CD4-positive, alpha-beta T cell treated with Interleukin-4 for 4 hours (primary cell): ENCODE measurements at regions not wholly inside any gene's neighbourhood (a gene's known extent, or its start where the extent isn't known, plus 50 kb on each side); places are given as distances from the start of the nearest gene placed in this dataset.
"Not testable (repeated sequence)": the region's sequence is repeated elsewhere in the genome, so short reads cannot be mapped to it uniquely, and the experiment has no call there.

Experiments used
- DNase-seq: peaks from one replicate; pipeline ENCODE4 v3.0.0-alpha.2; 2020

DNA sequence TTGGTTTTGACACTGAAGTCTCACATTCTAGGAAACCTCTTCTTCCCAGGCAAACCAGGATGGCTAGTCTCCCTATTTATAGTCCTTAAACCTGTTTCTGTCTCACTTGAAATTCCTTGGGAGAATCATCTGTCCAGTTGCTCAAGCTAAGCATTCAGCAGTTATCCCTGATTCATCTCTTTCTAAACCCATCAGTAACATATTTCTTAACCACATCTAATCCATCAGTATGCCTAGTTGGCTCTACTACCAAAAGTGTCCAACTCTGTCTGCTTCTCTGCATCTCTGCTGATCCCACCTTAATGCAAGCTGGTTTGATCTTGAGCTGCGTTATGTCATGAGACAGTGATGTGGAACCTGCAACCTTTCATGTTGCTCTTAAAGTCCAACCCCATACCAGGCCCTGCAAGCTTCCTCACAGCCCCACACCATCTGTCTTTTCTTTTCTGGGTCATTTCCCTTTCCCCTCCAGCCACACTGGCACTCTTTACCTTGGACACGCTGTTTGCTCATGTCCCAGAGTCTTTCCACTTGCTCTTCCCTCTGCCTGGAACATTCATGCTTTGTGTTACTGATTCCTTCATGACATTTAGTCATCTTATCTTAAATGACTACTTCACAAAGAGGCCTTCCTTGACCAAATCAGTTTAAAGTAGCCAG lies 380.8 kb upstream of the RGS6 start:
- no peak for DNase-seq

DNA sequence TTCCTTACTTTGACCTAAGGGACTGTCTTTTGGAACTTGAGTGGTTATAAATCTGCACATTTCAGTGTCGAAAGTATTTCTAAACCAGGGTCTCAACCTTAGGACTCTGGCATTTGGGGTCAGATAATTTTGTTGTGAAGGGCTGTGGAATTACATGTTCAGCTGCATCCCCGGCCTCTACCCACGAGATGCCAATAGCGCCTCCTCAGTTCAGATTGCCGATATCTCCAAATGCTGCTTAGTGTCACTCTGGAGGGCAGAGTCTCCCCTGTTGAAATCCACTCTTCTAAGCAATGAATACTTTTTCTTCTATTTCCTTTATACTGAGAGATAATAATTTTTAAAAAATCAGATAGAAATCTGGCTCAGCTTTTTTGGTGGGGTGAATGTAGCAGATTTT lies 379.4 kb upstream of the RGS6 start:
- DNase-seq: no peak

DNA sequence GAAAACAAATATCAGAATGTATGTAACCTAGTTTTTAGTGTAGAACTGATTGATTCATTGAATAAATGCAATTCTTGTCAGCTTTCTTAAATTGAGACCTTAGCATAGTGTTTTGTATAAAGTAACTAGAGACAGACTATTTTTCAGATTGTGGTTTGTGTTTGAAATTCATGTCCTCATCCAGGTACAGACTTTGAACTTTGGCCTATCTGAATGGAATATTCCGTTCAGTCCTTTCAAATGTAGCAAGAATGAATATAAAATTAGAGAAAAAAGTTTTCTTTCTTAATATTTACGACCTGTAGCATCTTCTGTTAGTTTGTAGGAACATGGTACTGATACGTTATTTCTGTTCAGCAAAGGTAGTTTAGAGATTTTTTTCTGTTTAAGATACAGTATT lies 378.4 kb upstream of the RGS6 start:
- DNase-seq: no peak

DNA sequence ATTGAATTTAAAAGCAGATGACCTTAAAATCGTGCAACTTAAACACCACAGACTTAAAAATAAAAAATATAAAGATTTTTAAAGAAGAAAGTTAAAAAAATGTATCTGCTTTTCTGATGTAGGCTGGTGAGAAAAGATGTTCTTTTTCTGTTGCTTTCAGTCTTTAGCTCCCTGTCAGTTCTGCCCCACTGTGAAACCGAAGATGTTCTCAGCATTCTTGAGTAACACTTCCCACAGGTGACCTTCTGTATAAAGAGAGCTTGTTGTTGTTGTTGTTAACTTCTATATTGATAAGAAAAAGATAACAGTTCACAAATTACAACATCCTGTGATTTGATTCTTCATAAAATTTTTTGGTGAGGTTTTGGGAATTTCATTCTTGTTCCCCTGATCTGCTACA lies 377.9 kb upstream of the RGS6 start:
- peak; percentile 49 for DNase-seq

DNA sequence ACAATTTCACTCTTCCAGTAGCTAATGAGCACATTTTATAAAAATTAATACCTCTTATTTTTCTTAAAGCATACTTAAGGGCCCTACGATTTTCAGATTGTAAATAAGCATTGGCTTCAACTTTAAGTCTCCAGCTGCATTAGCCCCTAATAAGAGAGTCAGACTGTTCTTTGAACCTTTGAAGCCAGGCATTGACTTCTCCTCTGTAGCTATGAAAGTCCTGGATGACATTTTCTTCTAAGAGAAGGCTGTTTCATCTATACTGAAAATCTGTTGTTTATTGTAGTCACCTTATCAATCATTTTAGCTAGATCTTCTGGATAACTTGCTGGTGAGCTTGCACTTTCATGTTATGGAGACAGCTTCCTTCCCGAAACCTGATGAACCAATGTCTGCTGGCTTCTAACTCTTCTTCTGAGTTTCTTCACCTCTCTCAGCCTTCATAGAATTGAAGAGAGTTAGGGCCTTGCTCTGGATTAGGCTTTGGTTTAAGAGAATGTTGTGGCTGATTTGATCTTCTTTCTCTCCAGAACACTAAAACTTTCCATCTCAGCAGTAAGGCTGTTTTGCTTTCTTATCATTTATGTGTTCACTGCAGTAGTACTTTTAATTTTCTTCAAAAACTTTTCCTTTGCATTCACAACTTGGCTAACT lies 377.1 kb upstream of the RGS6 start:
- peak; percentile 14 for DNase-seq

DNA sequence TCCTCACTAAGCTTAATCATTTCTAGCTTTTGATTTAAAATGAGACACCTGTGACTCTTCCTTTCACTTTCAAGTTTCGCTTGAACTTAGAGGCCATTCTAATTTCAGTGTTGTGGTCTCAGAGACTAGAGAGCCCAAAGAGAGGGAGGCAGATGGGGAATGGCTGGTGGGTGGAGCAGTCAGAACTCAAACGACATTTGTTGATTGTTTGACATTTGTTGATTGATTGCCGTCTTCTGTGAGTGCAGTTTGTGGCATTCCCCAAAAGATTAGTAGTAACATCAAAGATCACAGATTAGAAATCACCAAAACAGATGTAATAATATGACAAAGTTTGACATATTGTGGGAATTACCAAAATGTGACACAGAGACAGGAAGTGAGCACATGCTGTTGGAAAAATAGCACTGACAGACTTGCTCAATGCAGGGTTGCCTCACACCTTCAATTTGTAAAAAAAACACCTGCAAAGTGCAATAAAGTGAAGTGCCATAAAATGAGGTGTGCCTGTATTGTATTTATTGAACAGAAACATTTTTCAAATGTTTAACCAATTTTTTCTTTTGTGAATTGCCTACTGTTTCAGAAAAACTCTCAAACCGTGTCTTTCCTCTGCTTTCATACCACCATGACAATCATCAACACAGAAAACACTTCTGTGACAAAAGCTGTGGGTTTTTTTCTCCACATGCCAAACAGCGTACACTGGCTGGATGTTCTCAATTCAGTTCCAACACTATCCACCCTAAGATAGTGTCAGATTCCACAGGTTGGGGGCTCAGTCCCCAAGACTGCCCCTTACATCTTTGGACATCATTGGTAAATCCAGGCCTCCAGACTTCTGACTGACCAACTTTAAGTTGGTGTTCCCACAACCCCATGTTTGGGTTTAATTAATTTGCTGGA lies 376.3 kb upstream of the RGS6 start:
- peak; percentile 92 for DNase-seq

DNA sequence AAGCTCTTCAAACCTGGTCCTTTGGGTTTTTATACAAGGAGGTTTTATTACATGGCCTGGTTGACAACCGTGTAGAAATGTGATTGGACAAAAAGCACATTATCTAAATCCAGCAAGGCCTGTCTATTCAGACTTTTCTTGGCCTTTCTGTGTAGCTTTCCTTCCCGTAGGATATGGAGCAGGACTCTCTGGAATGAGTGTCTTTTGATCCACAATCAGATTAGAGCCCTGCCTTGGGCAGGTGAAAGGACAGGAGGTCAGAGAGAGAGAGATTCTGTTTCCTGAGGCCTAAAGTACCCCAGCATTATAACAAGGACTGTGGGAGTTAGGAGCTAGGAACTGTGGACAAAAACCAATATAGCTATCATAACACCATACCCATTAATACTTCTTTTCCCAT lies 375.5 kb upstream of the RGS6 start:
- DNase-seq: no peak

DNA sequence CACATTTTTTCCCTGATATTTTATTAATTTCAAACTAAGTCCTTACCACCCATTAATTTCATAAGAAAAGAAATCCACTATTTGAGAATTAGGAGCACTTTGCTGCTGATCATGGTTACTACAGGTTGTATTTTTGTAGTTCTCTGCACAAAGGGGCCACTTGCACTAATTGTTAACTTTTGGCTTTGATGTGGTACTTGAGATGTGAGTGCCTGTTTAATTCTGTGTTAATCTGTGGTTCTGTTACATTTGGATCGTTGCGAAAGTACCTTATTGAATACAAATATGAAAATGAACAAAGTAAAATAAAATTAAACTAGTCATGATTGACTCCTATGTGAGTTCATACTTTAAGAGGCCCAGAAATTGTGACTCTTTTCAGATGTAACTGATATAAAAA lies 374.9 kb upstream of the RGS6 start:
- DNase-seq: peak; percentile 46

DNA sequence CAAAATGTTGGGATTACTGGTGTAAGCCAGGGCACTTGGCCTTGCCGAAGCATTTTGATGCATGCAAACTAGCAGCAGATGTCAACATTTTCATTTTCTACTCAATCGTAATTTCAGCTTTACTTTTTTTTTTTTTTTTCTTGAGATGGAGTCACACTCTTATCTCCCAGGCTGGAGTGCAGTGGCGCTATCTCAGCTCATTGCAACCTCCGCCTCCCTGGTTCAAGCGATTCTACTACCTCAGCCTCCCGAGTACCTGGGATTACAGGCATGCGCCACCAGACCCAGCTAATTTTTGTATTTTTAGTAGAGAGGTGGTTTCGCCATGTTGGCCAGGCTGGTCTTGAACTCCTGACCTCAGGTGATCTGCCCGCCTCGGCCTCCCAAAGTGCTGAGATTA lies 373.3 kb upstream of the RGS6 start:
- not testable (repeated sequence) for DNase-seq

DNA sequence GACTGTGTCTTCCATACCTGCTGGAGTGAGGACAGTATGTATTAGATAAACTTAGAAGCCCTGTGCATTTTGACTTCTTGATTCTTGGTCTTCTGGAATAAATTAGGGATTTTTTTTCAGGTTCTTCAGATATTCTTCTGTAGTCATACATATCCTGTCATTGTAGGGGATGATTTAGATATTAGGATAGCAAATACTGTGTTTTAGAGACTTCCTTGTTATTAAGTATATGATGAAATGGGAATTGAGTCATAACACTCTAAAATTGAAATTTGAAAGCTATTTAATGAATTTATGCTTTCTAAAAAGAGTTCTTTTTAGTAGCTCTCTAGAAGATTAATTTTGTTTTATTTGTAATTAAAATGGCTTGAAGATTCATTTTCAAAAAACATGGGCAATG lies 371.5 kb upstream of the RGS6 start:
- no peak for DNase-seq

DNA sequence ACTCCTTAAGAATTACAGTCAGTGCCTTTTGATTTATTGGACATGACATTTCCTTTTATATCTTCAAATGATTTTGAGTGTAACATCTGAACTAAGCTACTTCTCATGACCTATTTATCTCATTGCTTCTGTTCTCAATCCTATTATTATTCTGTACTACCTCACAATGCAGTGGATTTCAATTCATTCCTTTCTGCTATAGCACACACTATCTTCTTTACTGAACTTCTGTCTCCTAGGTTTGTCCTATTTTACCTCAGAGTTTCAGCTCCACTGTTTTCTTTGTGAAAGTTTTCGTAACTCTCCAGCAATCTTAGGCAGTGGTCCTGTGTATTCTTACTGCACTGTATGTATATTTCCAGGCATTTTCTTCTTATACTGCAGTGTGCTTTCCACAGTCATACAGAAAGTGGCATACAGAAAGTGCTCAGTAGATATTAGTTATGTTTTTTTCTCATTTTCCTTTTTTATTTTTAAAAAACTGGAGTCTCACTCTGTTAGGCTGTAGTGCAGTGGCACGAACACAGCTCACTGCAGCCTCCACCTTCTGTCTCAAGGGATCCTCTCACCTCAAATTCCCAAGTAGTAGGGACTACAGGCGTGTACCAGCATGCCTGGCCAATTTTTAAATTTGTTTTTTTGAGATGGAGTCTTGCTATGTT lies 368.6 kb upstream of the RGS6 start:
- DNase-seq: no peak

DNA sequence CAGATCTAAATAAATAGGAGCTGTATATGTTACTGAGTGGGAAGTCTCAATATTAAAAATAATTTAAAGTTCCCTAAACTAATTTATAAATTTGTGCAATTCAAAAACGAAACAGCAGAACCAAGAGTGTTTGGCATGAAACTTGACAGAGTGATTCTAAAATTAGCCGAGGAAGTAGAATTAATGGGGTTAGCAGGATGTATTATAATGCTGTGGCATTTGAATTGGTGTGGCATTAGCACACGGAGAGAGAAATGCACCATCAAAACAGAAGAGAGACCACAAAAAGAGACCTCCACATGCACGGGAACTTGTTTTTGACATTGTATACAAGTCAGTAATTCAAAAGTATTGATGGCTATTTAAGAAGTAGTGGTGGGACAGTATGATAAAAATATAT lies 366.0 kb upstream of the RGS6 start:
- peak; percentile 19 for DNase-seq

DNA sequence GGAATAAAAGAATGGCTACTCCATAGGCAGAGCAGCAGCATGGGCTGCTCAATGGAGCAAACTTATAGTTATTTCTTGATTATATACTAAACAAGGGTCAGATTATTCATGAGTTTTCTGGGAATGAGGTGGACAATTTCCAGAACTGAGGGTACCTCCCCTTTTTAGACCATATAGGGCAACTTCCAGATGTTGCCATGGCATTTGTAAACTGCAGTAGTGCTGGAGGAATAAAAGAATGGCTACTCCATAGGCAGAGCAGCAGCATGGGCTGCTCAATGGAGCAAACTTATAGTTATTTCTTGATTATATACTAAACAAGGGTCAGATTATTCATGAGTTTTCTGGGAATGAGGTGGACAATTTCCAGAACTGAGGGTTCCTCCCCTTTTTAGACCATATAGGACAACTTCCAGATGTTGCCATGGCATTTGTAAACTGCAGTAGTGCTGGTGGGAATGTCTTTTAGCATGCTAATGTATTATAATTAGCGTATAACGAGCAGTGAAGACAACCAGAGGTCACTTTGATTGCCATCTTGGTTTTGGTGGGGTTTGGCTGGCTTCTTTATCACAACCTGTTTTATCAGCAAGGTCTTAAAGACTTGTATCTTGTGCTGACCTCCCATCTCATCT lies 364.6 kb upstream of the RGS6 start:
- DNase-seq: not testable (repeated sequence)

DNA sequence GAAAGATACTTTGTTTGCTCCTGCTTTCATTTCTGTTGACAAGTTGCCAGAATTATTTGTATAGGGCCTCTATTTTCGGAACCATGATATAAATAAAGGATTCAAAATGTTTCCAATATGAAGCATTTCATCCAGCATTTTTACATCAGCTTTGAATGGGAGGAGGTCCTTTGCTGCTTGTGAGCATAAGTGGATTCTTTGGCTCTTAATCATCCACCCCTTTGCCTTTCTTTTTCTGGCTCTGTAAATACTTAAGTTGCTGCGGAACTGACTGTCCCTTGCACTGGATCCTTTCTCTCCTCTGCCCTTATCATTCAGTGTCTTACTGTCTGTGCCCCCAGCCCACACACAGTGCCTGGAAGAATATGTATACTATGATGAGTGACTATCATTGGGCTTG lies 357.3 kb upstream of the RGS6 start:
- DNase-seq: no peak

DNA sequence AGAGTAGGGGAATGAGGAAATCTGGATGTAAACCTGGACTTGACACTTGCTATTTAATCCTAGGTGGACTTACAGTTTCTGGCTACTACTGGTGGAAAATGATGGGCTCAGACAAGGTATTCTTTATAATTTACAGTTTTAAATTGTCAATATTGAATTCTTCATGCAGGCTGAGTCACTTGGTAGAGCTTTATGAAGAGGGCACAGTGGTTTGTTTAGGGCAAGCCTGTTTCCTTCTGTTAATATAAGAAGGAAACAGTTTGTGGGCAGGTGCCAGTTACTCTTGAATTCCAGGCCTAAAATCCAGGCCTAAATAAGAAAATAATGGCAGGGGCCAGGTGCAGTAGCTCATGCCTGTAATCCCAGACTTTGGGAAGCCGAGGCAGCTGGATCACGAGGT lies 355.8 kb upstream of the RGS6 start:
- no peak for DNase-seq

DNA sequence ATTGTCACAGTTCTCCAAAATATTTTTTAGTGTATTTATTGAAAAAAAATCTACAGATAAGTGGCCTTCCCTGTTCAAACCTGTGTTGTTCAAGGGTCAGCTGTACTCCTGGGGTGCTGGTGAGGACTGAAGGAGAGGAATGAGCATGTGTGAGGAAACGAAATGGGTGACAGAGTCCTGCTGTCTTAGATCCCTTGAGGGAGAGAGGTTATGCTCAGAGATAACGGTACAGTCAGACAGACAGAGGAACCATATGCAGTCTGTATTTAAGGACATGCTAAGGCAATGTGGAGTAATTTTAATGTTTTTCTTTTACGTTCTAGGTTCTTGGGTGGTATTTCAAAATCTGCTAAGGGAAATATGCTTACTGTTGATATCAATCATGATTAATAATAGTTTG lies 352.9 kb upstream of the RGS6 start:
- no peak for DNase-seq

DNA sequence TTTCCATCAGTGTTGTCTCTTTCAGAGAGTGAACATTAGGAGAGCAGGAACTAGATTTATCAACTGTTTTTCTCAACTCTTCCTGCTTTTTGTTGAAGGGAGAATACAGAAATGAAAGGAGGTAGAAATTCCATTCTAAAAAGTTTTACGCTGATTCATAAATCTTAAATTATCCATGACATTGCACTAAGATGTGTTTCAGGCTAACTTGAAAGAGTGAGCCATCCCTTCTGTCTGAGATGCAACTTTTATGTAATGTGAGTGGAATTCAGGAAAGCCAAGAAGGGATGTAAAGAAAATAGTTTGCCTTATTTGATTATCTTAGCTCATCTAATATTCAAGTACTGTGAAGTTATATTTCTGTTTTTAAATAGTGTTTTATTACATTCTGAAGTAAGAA lies 349.5 kb upstream of the RGS6 start:
- DNase-seq: no peak

DNA sequence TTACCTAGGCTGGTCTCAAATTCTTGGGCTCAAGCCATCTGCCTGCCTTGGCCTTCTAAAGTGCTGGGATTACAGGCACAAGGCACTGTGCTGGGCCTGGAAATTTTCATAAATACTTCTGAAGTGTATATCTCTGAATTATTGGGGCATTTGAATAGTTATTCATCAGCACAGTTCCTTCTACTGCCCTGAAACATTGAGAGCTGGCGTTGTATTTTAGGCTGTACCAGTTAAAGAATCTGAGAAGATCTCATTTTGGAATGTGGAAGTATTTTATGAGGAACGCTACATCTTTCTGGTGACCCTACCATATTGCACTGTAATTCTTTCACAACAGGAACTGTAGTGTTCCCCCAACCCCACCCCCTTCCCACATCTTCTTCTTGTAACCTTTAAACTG lies 349.0 kb upstream of the RGS6 start:
- DNase-seq: no peak

DNA sequence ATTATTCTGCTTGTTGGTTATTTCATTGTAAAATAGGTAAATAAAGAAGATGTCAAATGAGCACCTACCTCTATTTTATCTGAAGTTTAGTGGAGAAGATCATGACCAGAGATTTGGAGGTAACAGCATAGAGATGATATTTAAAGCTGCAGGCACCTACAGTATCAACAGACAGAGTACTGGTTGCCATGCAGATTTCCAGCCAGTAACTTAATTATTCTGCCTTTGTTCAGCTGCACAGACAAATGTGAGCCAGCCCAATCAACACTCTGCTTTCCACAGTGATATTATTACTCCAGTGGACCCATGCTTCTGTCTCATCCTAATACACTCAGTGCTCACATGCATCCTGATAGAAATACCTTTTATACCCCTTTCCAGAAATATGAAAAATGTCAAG lies 348.5 kb upstream of the RGS6 start:
- DNase-seq: no peak

DNA sequence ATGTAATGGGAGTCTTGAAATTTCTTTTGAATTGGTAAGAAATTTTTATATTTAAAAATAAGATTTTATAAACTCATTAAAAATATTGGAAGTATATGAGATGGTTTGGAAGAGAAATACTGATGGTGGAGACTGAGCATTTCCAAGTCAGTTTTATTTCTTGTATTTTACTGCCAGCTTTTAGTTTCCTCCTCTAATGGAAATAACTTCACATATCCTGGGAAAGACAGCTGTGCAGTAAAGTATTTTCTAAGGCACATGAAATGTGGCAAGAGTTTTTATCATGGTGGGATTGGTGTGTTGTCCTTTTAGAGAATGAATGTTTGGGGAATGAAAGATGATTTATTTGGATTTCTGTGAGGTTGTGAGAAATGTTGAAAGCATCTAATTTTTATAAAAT lies 346.9 kb upstream of the RGS6 start:
- no peak for DNase-seq

DNA sequence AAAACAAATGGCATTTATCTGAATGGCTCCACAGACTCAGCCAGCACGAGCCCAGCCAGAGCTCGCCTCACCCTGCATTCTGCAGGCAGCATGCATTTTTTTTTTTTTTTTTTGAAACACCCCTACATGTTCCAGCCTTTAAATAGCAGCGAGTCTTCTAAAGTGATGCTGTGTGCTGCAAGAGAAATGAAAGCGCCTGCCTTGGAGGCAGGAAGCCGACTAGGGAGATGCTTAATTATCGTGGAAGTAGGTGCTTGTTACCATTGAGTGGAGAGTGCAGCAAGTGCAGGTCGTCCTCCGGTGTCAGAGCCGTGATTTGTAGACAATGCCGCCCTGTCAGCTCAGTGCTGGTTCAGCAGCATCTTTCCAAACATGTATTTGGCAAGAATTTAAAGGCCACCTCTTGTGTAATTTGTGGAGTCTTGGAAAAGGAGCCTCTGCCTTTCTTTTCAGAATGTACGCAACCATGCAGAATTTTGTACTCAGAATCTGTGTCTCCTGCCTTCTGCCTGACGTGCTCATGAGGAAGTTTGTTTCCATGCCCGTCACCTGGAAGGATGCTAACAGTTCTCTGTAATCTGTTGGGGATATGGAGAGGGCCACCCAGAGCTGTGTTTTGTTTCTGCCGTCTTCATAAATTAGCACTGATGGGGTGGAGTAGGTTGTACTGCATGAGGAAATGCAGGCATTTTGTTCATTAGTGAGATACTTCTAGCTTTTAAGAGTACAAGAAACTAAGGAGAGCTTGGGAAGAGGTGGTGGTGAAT lies 345.9 kb upstream of the RGS6 start:
- DNase-seq: no peak

DNA sequence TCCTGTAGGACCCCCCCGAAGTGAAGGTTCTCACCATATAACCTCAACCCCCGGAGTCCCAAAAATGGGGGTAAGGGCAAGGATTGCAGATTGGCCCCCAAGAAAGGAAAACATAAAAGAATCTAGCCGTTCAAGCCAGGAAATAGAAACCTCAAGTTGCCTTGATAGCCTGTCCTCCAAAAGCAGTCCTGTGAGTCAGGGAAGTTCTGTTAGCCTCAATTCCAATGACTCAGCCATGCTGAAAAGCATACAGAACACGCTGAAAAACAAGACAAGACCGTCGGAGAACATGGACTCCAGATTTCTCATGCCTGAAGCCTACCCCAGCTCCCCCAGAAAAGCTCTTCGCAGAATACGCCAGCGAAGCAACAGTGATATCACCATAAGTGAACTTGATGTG lies 344.2 kb upstream of the RGS6 start:
- no peak for DNase-seq
